ENCODE measurements at regions not wholly inside any gene's neighbourhood (a gene's known extent, or its start where the extent isn't known, plus 50 kb on each side); places are given as distances from the start of the nearest gene placed in this dataset.

DNA sequence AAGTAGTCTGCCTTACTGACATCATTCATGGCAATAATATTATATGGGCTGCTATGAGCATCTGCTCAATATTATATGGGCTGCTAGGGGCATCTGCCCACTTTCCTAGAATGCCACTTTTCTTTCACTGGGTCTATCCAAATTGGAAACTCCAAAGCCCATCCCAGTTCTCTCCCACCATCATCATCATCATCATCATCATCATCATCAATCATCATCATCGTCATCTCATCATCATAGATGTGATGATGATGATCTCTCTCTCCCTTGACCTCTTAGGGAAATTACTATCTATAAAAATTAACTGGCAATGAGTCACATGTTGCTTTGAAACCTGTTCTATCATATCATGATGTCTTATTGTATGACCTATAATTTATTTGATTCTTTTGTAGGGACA lies 222.0 kb downstream of the TJP1 start:
- TF ChIP-seq, protein P1, sequence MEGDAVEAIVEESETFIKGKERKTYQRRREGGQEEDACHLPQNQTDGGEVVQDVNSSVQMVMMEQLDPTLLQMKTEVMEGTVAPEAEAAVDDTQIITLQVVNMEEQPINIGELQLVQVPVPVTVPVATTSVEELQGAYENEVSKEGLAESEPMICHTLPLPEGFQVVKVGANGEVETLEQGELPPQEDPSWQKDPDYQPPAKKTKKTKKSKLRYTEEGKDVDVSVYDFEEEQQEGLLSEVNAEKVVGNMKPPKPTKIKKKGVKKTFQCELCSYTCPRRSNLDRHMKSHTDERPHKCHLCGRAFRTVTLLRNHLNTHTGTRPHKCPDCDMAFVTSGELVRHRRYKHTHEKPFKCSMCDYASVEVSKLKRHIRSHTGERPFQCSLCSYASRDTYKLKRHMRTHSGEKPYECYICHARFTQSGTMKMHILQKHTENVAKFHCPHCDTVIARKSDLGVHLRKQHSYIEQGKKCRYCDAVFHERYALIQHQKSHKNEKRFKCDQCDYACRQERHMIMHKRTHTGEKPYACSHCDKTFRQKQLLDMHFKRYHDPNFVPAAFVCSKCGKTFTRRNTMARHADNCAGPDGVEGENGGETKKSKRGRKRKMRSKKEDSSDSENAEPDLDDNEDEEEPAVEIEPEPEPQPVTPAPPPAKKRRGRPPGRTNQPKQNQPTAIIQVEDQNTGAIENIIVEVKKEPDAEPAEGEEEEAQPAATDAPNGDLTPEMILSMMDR (IDR thresholded peaks at IDR 0.05) = no peak
- TF ChIP-seq POLR2A (IDR thresholded peaks at IDR 0.05) = no peak
- intact Hi-C loops (cut with DNase I; ENCODE audit: low total_unique reads) = no loop called here
- no peak for DNase-seq (ENCODE audit: low spot score in 2 of 2)
- H3K4me3 ChIP-seq (ENCODE audit: low read depth, poor library complexity, severe bottlenecking) = no peak overlapping the region
- 76 to 81% methylated on average over 1 of the region's 1 CpG for WGBS, 2 donors

DNA sequence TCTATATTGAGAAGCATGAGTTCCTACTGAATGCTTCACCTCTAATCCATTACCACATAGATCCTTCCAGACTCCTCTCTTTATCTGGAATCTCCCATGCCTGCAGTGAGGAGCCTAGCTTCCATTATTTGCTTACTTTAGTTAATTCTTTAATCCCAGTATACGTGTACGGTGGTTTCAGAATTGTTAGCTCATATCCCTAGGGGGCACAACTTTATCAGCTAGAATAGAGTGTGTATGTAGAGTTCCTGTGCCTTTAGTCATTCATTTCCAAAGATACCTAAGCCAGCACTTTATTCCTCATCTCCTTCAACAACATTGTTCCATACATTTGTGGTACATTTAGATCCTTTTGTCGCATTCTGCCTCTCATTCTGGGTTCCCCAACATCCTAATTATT lies 226.0 kb downstream of the TJP1 start:
- TF ChIP-seq, protein P1 (IDR thresholded peaks at IDR 0.05) = no peak
- no peak for TF ChIP-seq POLR2A (IDR thresholded peaks at IDR 0.05)
- no peak overlapping the region for H3K4me3 ChIP-seq (ENCODE audit: low read depth, poor library complexity, severe bottlenecking)
- intact Hi-C loops (cut with DNase I; ENCODE audit: low total_unique reads) = no loop called here
- no peak for DNase-seq (ENCODE audit: low spot score in 2 of 2)
- WGBS, 2 donors = 58 to 67% methylated on average over 3 of the region's 3 CpGs

DNA sequence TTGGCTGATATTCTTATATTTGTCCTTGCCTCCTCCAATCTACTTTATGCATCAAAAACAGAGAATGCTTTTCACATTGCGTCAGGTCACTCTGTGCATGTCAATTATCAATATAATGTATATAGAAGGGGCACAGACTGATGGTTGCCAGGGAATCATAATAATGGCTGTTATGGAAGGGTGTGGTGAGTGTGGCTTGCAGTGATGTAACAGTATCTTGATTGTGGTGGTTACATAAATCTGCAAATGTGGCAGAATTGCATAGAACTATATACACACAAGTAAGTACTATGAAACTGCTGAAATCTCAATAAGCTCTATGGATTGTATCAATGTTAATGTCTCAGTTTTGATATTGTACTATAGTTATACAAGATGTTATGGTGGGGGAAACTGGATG lies 228.6 kb downstream of the TJP1 start:
- intact Hi-C loops (cut with DNase I; ENCODE audit: low total_unique reads) = no loop called here
- no peak overlapping the region for H3K4me3 ChIP-seq (ENCODE audit: low read depth, poor library complexity, severe bottlenecking)
- no peak for DNase-seq (ENCODE audit: low spot score in 2 of 2)
- TF ChIP-seq, protein P1 (IDR thresholded peaks at IDR 0.05) = no peak
- TF ChIP-seq POLR2A (IDR thresholded peaks at IDR 0.05) = no peak
- WGBS, 2 donors = 92 to 97% methylated on average over 1 of the region's 1 CpG

DNA sequence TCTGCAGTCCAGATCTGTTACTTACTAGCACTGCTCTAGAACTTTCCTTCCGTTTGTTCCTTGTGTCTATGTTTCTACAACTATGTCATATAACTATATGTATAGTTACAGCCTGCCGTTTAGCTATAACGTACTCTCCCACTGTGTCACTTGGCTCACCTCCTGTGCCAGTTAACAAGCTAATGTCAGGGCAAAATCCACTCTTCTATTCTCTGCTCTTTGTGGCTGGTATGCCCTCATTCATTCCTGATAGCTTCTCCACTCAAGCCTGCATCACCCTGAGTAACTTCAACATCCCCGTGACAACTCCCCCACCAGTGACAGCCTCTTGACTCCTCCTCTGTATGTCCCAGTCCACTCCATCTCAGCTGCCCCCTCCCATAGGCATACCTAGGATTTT lies 229.2 kb downstream of the TJP1 start:
- intact Hi-C loops (cut with DNase I; ENCODE audit: low total_unique reads) = no loop called here
- TF ChIP-seq, protein P1 (IDR thresholded peaks at IDR 0.05) = no peak
- no peak for TF ChIP-seq POLR2A (IDR thresholded peaks at IDR 0.05)
- DNase-seq (ENCODE audit: low spot score in 2 of 2) = peak in 1 of 2 donors; percentile 57
- 65 to 83% methylated on average over 4 of the region's 4 CpGs for WGBS, 2 donors
- H3K4me3 ChIP-seq (ENCODE audit: low read depth, poor library complexity, severe bottlenecking) = no peak overlapping the region

DNA sequence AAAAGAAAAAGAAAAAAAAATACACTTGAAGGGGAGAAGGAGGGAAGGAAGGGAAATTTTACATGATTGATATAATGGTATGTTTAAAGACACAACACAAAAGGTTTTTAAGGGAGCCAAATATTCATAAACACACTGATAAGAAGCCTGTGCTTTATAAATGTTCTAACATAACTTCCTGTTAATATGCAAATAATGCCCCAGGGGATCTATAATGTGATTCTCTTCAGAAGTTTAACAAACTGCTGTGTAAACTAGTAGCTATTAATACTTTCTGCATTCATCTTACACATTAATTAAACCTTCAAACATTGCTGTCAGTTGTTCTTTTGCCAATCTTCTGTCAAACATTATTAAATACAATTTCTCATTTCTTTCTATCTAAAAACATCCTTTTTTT lies 231.6 kb downstream of the TJP1 start:
- intact Hi-C loops (cut with DNase I; ENCODE audit: low total_unique reads) = no loop called here
- no peak for DNase-seq (ENCODE audit: low spot score in 2 of 2)
- no peak for TF ChIP-seq POLR2A (IDR thresholded peaks at IDR 0.05)
- TF ChIP-seq, protein P1 (IDR thresholded peaks at IDR 0.05) = no peak
- H3K4me3 ChIP-seq (ENCODE audit: low read depth, poor library complexity, severe bottlenecking) = no peak overlapping the region

DNA sequence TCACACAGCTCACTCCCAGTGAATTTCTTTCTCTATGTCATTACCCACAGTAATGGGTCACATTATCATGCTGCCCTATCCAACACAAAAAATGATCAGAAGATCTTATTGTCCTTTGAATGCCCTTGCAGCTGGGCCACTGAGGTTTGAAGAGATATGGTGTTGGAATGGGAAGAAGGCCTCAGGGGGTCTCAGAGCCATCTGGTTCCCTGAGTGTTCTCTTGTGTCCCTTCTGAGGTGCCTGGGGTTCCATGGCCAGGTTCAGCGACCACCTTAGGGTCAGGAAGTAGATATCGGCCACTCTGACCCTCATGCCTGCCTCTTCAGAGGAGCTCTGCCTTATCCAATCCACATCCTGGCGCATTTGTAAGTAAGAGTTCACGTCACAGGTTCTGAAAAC lies 232.3 kb downstream of the TJP1 start:
- peak in 1 of 2 donors; percentile 69 for DNase-seq (ENCODE audit: low spot score in 2 of 2)
- 74 to 89% methylated on average over 4 of the region's 4 CpGs for WGBS, 2 donors
- intact Hi-C loops (cut with DNase I; ENCODE audit: low total_unique reads) = no loop called here
- TF ChIP-seq, protein P1 (IDR thresholded peaks at IDR 0.05) = no peak
- no peak for TF ChIP-seq POLR2A (IDR thresholded peaks at IDR 0.05)
- no peak overlapping the region for H3K4me3 ChIP-seq (ENCODE audit: low read depth, poor library complexity, severe bottlenecking)
